HG03439 (cell line): ENCODE measurements at regions not wholly inside any gene's neighbourhood (a gene's known extent, or its start where the extent isn't known, plus 50 kb on each side); places are given as distances from the start of the nearest gene placed in this dataset.

Experiments
- ATAC-seq: cut with Tn5 transposase; IDR thresholded peaks from one replicate; pipeline ENCODE4 v1.9.1; 2021; ENCODE audit warnings: mild to moderate bottlenecking, moderate library complexity; ENCODE audit not compliant: unreplicated experiment

DNA sequence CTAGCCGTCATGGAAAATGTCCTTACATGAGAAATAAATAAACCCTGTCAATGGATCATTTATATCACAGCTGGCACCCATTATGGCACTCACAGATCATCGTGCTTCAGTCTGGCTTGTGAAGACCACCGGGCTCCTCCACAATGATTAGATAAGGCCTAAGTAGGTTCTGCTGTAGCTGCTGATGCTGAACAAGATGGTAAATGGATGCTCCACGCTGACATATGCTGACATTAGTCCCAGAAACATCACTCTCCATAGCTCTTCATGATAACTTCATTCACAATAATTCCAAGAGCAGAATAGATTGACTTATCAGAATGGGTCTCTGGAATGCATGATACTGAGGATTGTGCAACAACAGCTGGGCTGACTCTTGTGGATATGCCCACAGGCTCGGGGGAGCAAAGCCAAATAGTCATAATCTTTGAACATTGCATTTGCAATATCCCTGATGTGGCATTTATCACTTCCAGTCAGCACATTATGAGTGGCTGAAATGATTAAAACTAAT is 63.8 kb upstream of the RXFP2 start:
- ATAC-seq: no peak

DNA sequence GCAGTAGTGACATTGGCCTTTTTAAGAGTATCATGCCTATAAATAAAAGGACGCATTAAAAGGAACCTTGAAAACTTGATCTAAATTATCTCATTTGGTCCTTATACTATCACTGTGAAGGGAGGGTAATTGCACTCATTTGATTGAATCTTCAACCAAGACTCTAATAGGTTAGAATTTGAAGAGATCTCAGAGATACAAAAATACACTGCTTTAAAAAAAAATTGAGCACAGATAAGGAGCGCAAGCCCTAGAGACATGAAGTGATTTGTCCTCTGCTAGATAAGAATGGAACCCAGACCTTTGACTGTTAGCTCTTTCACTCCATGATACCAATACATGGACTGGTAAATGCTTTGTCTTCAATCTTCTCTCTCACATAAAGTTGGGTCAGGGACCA is 58.2 kb upstream of the RXFP2 start:
- ATAC-seq: no peak

DNA sequence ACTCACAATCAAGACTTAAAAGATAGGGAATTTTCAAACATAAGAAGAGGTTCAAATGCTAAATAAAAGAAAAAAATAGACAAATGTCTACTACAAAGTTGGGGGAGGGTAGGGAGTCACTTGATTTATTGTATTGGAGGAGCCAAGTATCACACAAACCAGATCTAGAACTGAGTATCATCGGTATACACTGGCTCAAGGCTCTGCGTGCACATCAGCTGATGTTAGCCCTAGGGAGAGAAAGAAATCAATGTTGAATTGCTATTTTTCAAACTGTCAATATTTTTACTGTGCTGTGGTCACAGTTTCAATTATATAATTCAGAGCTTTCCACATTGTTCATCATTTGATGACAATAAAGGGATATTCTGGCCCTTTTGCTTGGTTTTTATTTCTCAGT is 54.9 kb upstream of the RXFP2 start:
- ATAC-seq: no peak

DNA sequence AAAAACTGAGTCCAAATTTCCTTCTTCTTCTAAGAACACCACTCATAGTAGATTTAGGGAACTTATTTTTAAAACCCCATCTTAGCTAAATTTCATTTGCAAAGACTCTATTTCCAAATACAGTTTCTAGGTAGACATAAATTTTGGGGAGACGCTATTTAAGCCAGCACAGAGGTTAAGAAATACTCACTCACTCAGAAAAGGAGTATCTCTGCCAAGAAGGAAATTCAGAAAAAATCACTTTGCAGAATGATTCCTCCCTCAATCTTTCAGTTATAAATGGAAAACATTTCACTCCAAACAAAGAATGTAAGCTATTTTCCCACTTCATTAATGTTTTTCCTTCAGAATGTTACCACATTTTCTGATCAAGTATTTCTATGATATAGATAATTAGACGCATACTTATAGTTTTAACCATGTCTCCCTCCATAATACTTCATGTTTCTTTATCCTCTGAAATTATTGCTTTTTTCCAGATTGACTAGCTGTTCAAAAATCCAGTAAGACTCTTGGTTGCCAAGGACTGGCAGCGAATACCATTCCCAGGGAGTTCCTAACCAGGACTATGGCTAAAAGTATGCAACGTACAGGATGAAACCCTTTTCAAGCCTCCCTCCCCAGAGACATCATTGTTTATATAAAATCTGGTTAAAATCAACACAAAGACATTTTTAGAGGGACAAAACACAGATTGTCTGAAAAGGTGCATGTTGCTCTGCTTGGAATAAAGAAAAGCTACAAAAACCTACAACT is 52.5 kb upstream of the RXFP2 start:
- ATAC-seq: no peak
